CD14-positive monocyte (primary cell): ENCODE measurements at regions not wholly inside any gene's neighbourhood (a gene's known extent, or its start where the extent isn't known, plus 50 kb on each side); places are given as distances from the start of the nearest gene placed in this dataset.

ENCODE experiments used
- DNase-seq, 3 donors: peaks; one replicate each; pipeline ENCODE4 v3.0.0-alpha.2; 2011 to 2022
- H2AFZ ChIP-seq: 2 replicates; pipeline ENCODE4 v1.6.0; 2012; ENCODE audit warnings: mild to moderate bottlenecking, low read depth, low read length, inconsistent platforms; ENCODE audit not compliant: insufficient read depth, poor library complexity, severe bottlenecking
- H3K27ac ChIP-seq, 2 donors: 1 replicate in 1 of 2; 2 replicates in 1 of 2; pipeline ENCODE4 v1.5.1; 2012 to 2013; ENCODE audit warnings: low read length in 2 of 2, control low read depth in 1 of 2, inconsistent platforms in 1 of 2, low read depth in 1 of 2, mild to moderate bottlenecking in 1 of 2
- H3K27me3 ChIP-seq, 2 donors: one replicate each; pipeline versions ENCODE4 v1.6.0 to v1.6.1; 2011 to 2013; ENCODE audit warnings: low read length in 2 of 2; ENCODE audit not compliant: control insufficient read depth in 2 of 2, insufficient read depth in 2 of 2
- H3K36me3 ChIP-seq, 2 donors: replicated peaks in 1 of 2; 1 replicate in 1 of 2; 2 replicates in 1 of 2; pipeline versions ENCODE4 v1.5.1 to v1.6.1; 2012 to 2013; ENCODE audit warnings: low read length in 2 of 2, control low read depth in 1 of 2, inconsistent platforms in 1 of 2, mild to moderate bottlenecking in 1 of 2; ENCODE audit not compliant: insufficient read depth in 2 of 2, control insufficient read depth in 1 of 2
- H3K4me1 ChIP-seq, 2 donors: 1 replicate in 1 of 2; 2 replicates in 1 of 2; pipeline versions ENCODE4 v1.5.1 to v1.6.1; 2012 to 2013; ENCODE audit warnings: low read length in 2 of 2, control low read depth in 1 of 2, inconsistent platforms in 1 of 2, mild to moderate bottlenecking in 1 of 2, moderate library complexity in 1 of 2; ENCODE audit not compliant: insufficient read depth in 2 of 2, control insufficient read depth in 1 of 2
- H3K4me2 ChIP-seq: replicated peaks from 2 replicates; pipeline ENCODE3; 2012; ENCODE audit warnings: low read length, moderate library complexity, mild to moderate bottlenecking; ENCODE audit not compliant: poor library complexity, severe bottlenecking; ENCODE audit errors: extremely low read depth
- H3K4me3 ChIP-seq, 3 experiments: fragments of 200-600 bp in 1 of 3; sonication (generic) in 1 of 3; replicated peaks in 1 of 3; 1 replicate in 2 of 3; 2 replicates in 1 of 3; pipeline ENCODE4 v1.5.1; 2011 to 2013; ENCODE audit warnings: low read length in 3 of 3, mild to moderate bottlenecking in 3 of 3, control low read depth in 2 of 3, low read depth in 2 of 3, inconsistent platforms in 1 of 3, moderate library complexity in 1 of 3
- H3K79me2 ChIP-seq: 2 replicates; pipeline ENCODE4 v1.6.0; 2012; ENCODE audit warnings: mild to moderate bottlenecking, control low read depth, inconsistent platforms, low read length, moderate library complexity; ENCODE audit not compliant: insufficient read depth
- H3K9ac ChIP-seq: 2 replicates; pipeline ENCODE4 v1.6.0; 2017; ENCODE audit warnings: low read length, mild to moderate bottlenecking; ENCODE audit not compliant: insufficient read depth, poor library complexity, severe bottlenecking
- H3K9me3 ChIP-seq, 2 donors: replicated peaks in 1 of 2; 1 replicate in 1 of 2; 2 replicates in 1 of 2; pipeline versions ENCODE4 v1.5.1 to v1.6.1; 2012 to 2013; ENCODE audit warnings: low read length in 2 of 2, control low read depth in 1 of 2; ENCODE audit not compliant: control insufficient read depth in 1 of 2, insufficient read depth in 1 of 2
- H4K20me1 ChIP-seq: 2 replicates; pipeline ENCODE4 v1.6.0; 2012; ENCODE audit warnings: mild to moderate bottlenecking, low read length, control low read depth, moderate library complexity; ENCODE audit not compliant: insufficient read depth
- H3K27ac Mint-ChIP-seq, 7 donors: one replicate each; pipeline ENCODE4 v1.8.0; 2020; ENCODE audit warnings: mild to moderate bottlenecking in 7 of 7, mixed read lengths in 7 of 7, moderate library complexity in 6 of 7, inconsistent platforms in 2 of 7
- H3K27me3 Mint-ChIP-seq, 3 donors: one replicate each; pipeline ENCODE4 v1.8.0; 2021 to 2022; ENCODE audit warnings: low read depth in 3 of 3, mild to moderate bottlenecking in 3 of 3, mixed read lengths in 3 of 3, moderate library complexity in 3 of 3, inconsistent platforms in 1 of 3
- H3K36me3 Mint-ChIP-seq, 2 donors: one replicate each; pipeline ENCODE4 v1.8.0; 2020; ENCODE audit warnings: mixed read lengths in 2 of 2, inconsistent platforms in 1 of 2, mild to moderate bottlenecking in 1 of 2
- H3K4me1 Mint-ChIP-seq: one replicate; pipeline ENCODE4 v1.8.0; 2020; ENCODE audit warnings: mild to moderate bottlenecking, mixed read lengths
- H3K4me3 Mint-ChIP-seq, 2 donors: one replicate each; pipeline ENCODE4 v1.8.0; 2020; ENCODE audit warnings: mild to moderate bottlenecking in 2 of 2, mixed read lengths in 2 of 2, moderate library complexity in 1 of 2
- H3K9me3 Mint-ChIP-seq, 7 donors: one replicate each; pipeline ENCODE4 v1.8.0; 2020 to 2022; ENCODE audit warnings: mixed read lengths in 7 of 7, mild to moderate bottlenecking in 6 of 7, moderate library complexity in 6 of 7, inconsistent platforms in 2 of 7
- CTCF ChIP-seq: fragments of 200-600 bp; IDR thresholded peaks from one replicate; pipeline ENCODE4 v1.8.0; 2022; ENCODE audit warnings: antibody characterized with exemption, mild to moderate bottlenecking
- WGBS: methylation state at CpG from one replicate; pipeline ENCODE4 v1.1.5; 2013; ENCODE audit warnings: missing lambda C conversion rate; ENCODE audit not compliant: insufficient coverage; 5-methylcytosine and 5-hydroxymethylcytosine counted together
- intact Hi-C, 2 donors: fragments of 100-400 bp; cut with micrococcal nuclease; formaldehyde crosslinking; loops; one replicate each; pipeline versions ENCODE4 v1.15.0 to v1.15.1; 2023

GRCh38 chr13:100796463-100796862, 121.9 kb upstream of the TMTC4 start:
- H4K20me1 ChIP-seq, result no peaks in the 10 kb centered on the region
- Mint-ChIP-seq H3K4me1 (no peaks in the 10 kb centered on the region), H3K27me3 (peaks cover 0 to 2% (median 0%) of the 10 kb centered on the region in 3 donors), H3K9me3 (peaks cover 2 to 22% (median 17%) of the 10 kb centered on the region in 7 donors), H3K27ac (no peak overlapping the region), H3K4me3 (no peak overlapping the region), H3K36me3 (no peaks in the 10 kb centered on the region)
- no peak overlapping the region for H2AFZ ChIP-seq
- H3K4me3 ChIP-seq, result no peak overlapping the region
- H3K4me1 ChIP-seq, result no peaks in the 10 kb centered on the region
- no peaks in the 10 kb centered on the region for H3K79me2 ChIP-seq
- H3K36me3 ChIP-seq, result no peaks in the 10 kb centered on the region
- no peak for DNase-seq
- no peak overlapping the region for H3K9ac ChIP-seq
- H3K27ac ChIP-seq, result no peak overlapping the region
- no peak overlapping the region for H3K4me2 ChIP-seq
- intact Hi-C loops, result no loop called here
- peaks cover 0 to 19% of the 10 kb centered on the region in 2 donors for H3K9me3 ChIP-seq
- 94% methylated on average over 2 of the region's 2 CpGs for WGBS
- no peaks in the 10 kb centered on the region for H3K27me3 ChIP-seq
- no peak for TF ChIP-seq CTCF

- Histone ChIP-seq H3K79me2 (no peaks in the 10 kb centered on the region), H3K4me1 (no peaks in the 10 kb centered on the region), H4K20me1 (no peaks in the 10 kb centered on the region), H3K4me3 (no peak overlapping the region), H3K36me3 (no peaks in the 10 kb centered on the region), H2AFZ (no peak overlapping the region), H3K27me3 (no peaks in the 10 kb centered on the region), H3K27ac (no peak overlapping the region), H3K9me3 (peaks cover 0 to 22% of the 10 kb centered on the region in 2 donors), H3K4me2 (no peak overlapping the region), H3K9ac (no peak overlapping the region)
- H3K36me3 Mint-ChIP-seq, result no peaks in the 10 kb centered on the region
- TF ChIP-seq CTCF, result no peak
- peaks cover 0 to 2% (median 0%) of the 10 kb centered on the region in 3 donors for H3K27me3 Mint-ChIP-seq
- H3K9me3 Mint-ChIP-seq, result peaks cover 2 to 25% (median 17%) of the 10 kb centered on the region in 7 donors
- H3K4me3 Mint-ChIP-seq, result no peak overlapping the region
- intact Hi-C loops, result no loop called here
- no CpG with 5 or more reads among the region's 3 CpGs for WGBS
- DNase-seq, result no peak
- no peak overlapping the region for H3K27ac Mint-ChIP-seq
- H3K4me1 Mint-ChIP-seq, result no peaks in the 10 kb centered on the region
Measured at GRCh38 chr13:100794575-100794974, 120.0 kb upstream of the TMTC4 start.
